ENCODE measurements at regions not wholly inside any gene's neighbourhood (a gene's known extent, or its start where the extent isn't known, plus 50 kb on each side); places are given as distances from the start of the nearest gene placed in this dataset.

- TF ChIP-seq, protein P1, sequence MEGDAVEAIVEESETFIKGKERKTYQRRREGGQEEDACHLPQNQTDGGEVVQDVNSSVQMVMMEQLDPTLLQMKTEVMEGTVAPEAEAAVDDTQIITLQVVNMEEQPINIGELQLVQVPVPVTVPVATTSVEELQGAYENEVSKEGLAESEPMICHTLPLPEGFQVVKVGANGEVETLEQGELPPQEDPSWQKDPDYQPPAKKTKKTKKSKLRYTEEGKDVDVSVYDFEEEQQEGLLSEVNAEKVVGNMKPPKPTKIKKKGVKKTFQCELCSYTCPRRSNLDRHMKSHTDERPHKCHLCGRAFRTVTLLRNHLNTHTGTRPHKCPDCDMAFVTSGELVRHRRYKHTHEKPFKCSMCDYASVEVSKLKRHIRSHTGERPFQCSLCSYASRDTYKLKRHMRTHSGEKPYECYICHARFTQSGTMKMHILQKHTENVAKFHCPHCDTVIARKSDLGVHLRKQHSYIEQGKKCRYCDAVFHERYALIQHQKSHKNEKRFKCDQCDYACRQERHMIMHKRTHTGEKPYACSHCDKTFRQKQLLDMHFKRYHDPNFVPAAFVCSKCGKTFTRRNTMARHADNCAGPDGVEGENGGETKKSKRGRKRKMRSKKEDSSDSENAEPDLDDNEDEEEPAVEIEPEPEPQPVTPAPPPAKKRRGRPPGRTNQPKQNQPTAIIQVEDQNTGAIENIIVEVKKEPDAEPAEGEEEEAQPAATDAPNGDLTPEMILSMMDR (IDR thresholded peaks at IDR 0.05): no peak
- no peak for TF ChIP-seq POLR2A (IDR thresholded peaks at IDR 0.05)
Observed at GRCh38 chrX:9183481-9183880, 149.6 kb upstream of the FAM9B start.

All from right lobe of liver (tissue), 4 donors.